ENCODE measurements at regions not wholly inside any gene's neighbourhood (a gene's known extent, or its start where the extent isn't known, plus 50 kb on each side); places are given as distances from the start of the nearest gene placed in this dataset.

GRCh38 chr20:58125726-58126125 is 102.7 kb downstream of the ANKRD60 start:
- no peak overlapping the region for H3K4me3 ChIP-seq (ENCODE audit: low read length)
- no peaks in the 10 kb centered on the region for H3K36me3 Mint-ChIP-seq (ENCODE audit: low read depth)
- no peaks in the 10 kb centered on the region for H3K36me3 ChIP-seq (ENCODE audit: control insufficient read depth, insufficient read depth, low read length)
- H3K9me3 Mint-ChIP-seq: peaks cover 7% of the 10 kb centered on the region
- H3K4me3 Mint-ChIP-seq: no peak overlapping the region
- H3K9me3 ChIP-seq (ENCODE audit: control insufficient read depth, low read length): no peaks in the 10 kb centered on the region
- H3K27me3 ChIP-seq (ENCODE audit: control insufficient read depth, insufficient read depth, low read length, poor library complexity, severe bottlenecking): no peaks in the 10 kb centered on the region
- no peaks in the 10 kb centered on the region for H3K4me1 ChIP-seq (ENCODE audit: control insufficient read depth, insufficient read depth, low read length)
- TF ChIP-seq CTCF (conservative IDR thresholded peaks at IDR 0.05): no peak
- H3K9ac ChIP-seq (ENCODE audit: extremely low read depth, low read length, poor library complexity, severe bottlenecking): no peak overlapping the region
- H3K27ac Mint-ChIP-seq: no peak overlapping the region
- H3K4me1 Mint-ChIP-seq: peaks cover 4% of the 10 kb centered on the region
- H3K27me3 Mint-ChIP-seq (ENCODE audit: insufficient read depth): peaks cover 10% of the 10 kb centered on the region
- no peak for DNase-seq
- H3K27ac ChIP-seq (ENCODE audit: low read depth, low read length): no peak overlapping the region

GRCh38 chr20:58117944-58118343 is 110.5 kb downstream of the ANKRD60 start:
- H3K36me3 Mint-ChIP-seq (ENCODE audit: low read depth): no peaks in the 10 kb centered on the region
- DNase-seq: no peak
- no peak overlapping the region for H3K4me3 ChIP-seq (ENCODE audit: low read length)
- no peaks in the 10 kb centered on the region for H3K9me3 Mint-ChIP-seq
- no peak overlapping the region for H3K27ac Mint-ChIP-seq
- H3K27ac ChIP-seq (ENCODE audit: low read depth, low read length): no peak overlapping the region
- no peaks in the 10 kb centered on the region for H3K4me1 Mint-ChIP-seq
- H3K4me3 Mint-ChIP-seq: no peak overlapping the region
- H3K9me3 ChIP-seq (ENCODE audit: control insufficient read depth, low read length): no peaks in the 10 kb centered on the region
- no peaks in the 10 kb centered on the region for H3K36me3 ChIP-seq (ENCODE audit: control insufficient read depth, insufficient read depth, low read length)
- H3K27me3 Mint-ChIP-seq (ENCODE audit: insufficient read depth): peaks cover 18% of the 10 kb centered on the region
- no peak overlapping the region for H3K9ac ChIP-seq (ENCODE audit: extremely low read depth, low read length, poor library complexity, severe bottlenecking)
- H3K4me1 ChIP-seq (ENCODE audit: control insufficient read depth, insufficient read depth, low read length): no peaks in the 10 kb centered on the region
- no peak for TF ChIP-seq CTCF (conservative IDR thresholded peaks at IDR 0.05)
- no peaks in the 10 kb centered on the region for H3K27me3 ChIP-seq (ENCODE audit: control insufficient read depth, insufficient read depth, low read length, poor library complexity, severe bottlenecking)

GRCh38 chr20:58116505-58116904 is 111.9 kb downstream of the ANKRD60 start:
- TF ChIP-seq CTCF (conservative IDR thresholded peaks at IDR 0.05): peak; percentile 56
- no peaks in the 10 kb centered on the region for H3K36me3 Mint-ChIP-seq (ENCODE audit: low read depth)
- no peak for DNase-seq
- H3K9ac ChIP-seq (ENCODE audit: extremely low read depth, low read length, poor library complexity, severe bottlenecking): no peak overlapping the region
- H3K27me3 Mint-ChIP-seq (ENCODE audit: insufficient read depth): peaks cover 18% of the 10 kb centered on the region
- no peak overlapping the region for H3K27ac Mint-ChIP-seq
- no peak overlapping the region for H3K4me3 Mint-ChIP-seq
- no peaks in the 10 kb centered on the region for H3K36me3 ChIP-seq (ENCODE audit: control insufficient read depth, insufficient read depth, low read length)
- no peaks in the 10 kb centered on the region for H3K27me3 ChIP-seq (ENCODE audit: control insufficient read depth, insufficient read depth, low read length, poor library complexity, severe bottlenecking)
- no peaks in the 10 kb centered on the region for H3K9me3 Mint-ChIP-seq
- no peak overlapping the region for H3K4me3 ChIP-seq (ENCODE audit: low read length)
- no peaks in the 10 kb centered on the region for H3K4me1 ChIP-seq (ENCODE audit: control insufficient read depth, insufficient read depth, low read length)
- 87% methylated on average over 2 of the region's 2 CpGs; no CpG with 5 or more reads in 1 of the 2 experiments for WGBS, 2 experiments (ENCODE audit: insufficient coverage in 1 of 2, insufficient read length in 1 of 2)
- H3K27ac ChIP-seq (ENCODE audit: low read depth, low read length): no peak overlapping the region
- no peaks in the 10 kb centered on the region for H3K4me1 Mint-ChIP-seq
- no peaks in the 10 kb centered on the region for H3K9me3 ChIP-seq (ENCODE audit: control insufficient read depth, low read length)

Data from endodermal cell (in vitro differentiated cells).